Astrocyte (in vitro differentiated cells and primary cell): ENCODE measurements at regions not wholly inside any gene's neighbourhood (a gene's known extent, or its start where the extent isn't known, plus 50 kb on each side); places are given as distances from the start of the nearest gene placed in this dataset.

Experiments used
- DNase-seq: peaks from one replicate; pipeline ENCODE4 v3.0.0-alpha.2; 2010; ENCODE audit warnings: low read depth
- FAIRE-seq: peaks from 2 replicates; lab custom pipeline; 2011; peaks lifted over from hg19 to GRCh38; lab: Jason Lieb, UNC
- H2AFZ ChIP-seq: 2 replicates; pipeline ENCODE4 v1.6.0; 2012; ENCODE audit warnings: low read depth, low read length, inconsistent platforms
- H3K27ac ChIP-seq: 2 replicates; pipeline ENCODE4 v1.5.1; 2011; ENCODE audit warnings: low read depth, low read length, inconsistent platforms
- H3K27me3 ChIP-seq: 2 replicates; pipeline ENCODE4 v1.6.0; 2011; ENCODE audit warnings: low read length, inconsistent platforms; ENCODE audit not compliant: insufficient read depth
- H3K36me3 ChIP-seq: 2 replicates; pipeline ENCODE4 v1.5.1; 2011; ENCODE audit warnings: low read length, inconsistent platforms; ENCODE audit not compliant: insufficient read depth
- H3K4me1 ChIP-seq: 2 replicates; pipeline ENCODE4 v1.5.1; 2011; ENCODE audit warnings: low read length, inconsistent platforms; ENCODE audit not compliant: insufficient read depth
- H3K4me2 ChIP-seq: 2 replicates; pipeline ENCODE4 v1.6.0; 2012; ENCODE audit warnings: low read length, inconsistent platforms
- H3K4me3 ChIP-seq: 2 replicates; pipeline ENCODE4 v1.5.1; 2011; ENCODE audit warnings: low read depth, mild to moderate bottlenecking, low read length, inconsistent platforms; ENCODE audit not compliant: insufficient read depth
- H3K79me2 ChIP-seq: 2 replicates; pipeline ENCODE4 v1.6.0; 2012; ENCODE audit warnings: mild to moderate bottlenecking, low read length, inconsistent platforms; ENCODE audit not compliant: insufficient read depth
- H3K9ac ChIP-seq: 2 replicates; pipeline ENCODE4 v1.6.0; 2012; ENCODE audit warnings: mild to moderate bottlenecking, low read length, inconsistent platforms
- H3K9me3 ChIP-seq: 2 replicates; pipeline ENCODE4 v1.5.1; 2012; ENCODE audit warnings: low read depth, mild to moderate bottlenecking, low read length, inconsistent platforms; ENCODE audit not compliant: insufficient read depth
- H4K20me1 ChIP-seq: 2 replicates; pipeline ENCODE4 v1.6.0; 2012; ENCODE audit warnings: low read length, inconsistent platforms; ENCODE audit not compliant: insufficient read depth
- H3K27ac Mint-ChIP-seq: one replicate; pipeline ENCODE4 v1.8.0; 2021; ENCODE audit warnings: mild to moderate bottlenecking, mixed read lengths; ENCODE audit not compliant: unreplicated experiment
- H3K27me3 Mint-ChIP-seq: one replicate; pipeline ENCODE4 v1.8.0; 2021; ENCODE audit warnings: low read depth, mixed read lengths; ENCODE audit not compliant: unreplicated experiment
- H3K36me3 Mint-ChIP-seq: one replicate; pipeline ENCODE4 v1.8.0; 2021; ENCODE audit warnings: low read depth, mixed read lengths; ENCODE audit not compliant: unreplicated experiment
- H3K4me1 Mint-ChIP-seq: one replicate; pipeline ENCODE4 v1.8.0; 2021; ENCODE audit warnings: low read depth, mixed read lengths; ENCODE audit not compliant: unreplicated experiment
- H3K4me3 Mint-ChIP-seq: one replicate; pipeline ENCODE4 v1.8.0; 2021; ENCODE audit warnings: mild to moderate bottlenecking, moderate library complexity, mixed read lengths; ENCODE audit not compliant: unreplicated experiment
- H3K9me3 Mint-ChIP-seq: one replicate; pipeline ENCODE4 v1.8.0; 2021; ENCODE audit warnings: mild to moderate bottlenecking, mixed read lengths; ENCODE audit not compliant: unreplicated experiment
- CTCF ChIP-seq: IDR thresholded peaks from 2 replicates; pipeline ENCODE4 v1.5.1; 2011; ENCODE audit warnings: low read depth, mild to moderate bottlenecking, inconsistent platforms, low read length, moderate library complexity; ENCODE audit not compliant: insufficient read depth
- EZH2 ChIP-seq: IDR thresholded peaks from 2 replicates; pipeline ENCODE4 v1.6.1; 2012; ENCODE audit warnings: mild to moderate bottlenecking, low read length, inconsistent platforms; ENCODE audit not compliant: insufficient read depth

- no peak for TF ChIP-seq EZH2
- no peak for TF ChIP-seq CTCF
- Histone ChIP-seq H2AFZ (no peak overlapping the region), H3K9me3 (no peaks in the 10 kb centered on the region), H3K4me1 (no peaks in the 10 kb centered on the region), H3K27ac (no peak overlapping the region), H3K4me3 (no peak overlapping the region), H3K4me2 (no peak overlapping the region), H3K9ac (no peak overlapping the region), H3K36me3 (no peaks in the 10 kb centered on the region), H3K79me2 (no peaks in the 10 kb centered on the region), H4K20me1 (no peaks in the 10 kb centered on the region), H3K27me3 (peaks cover 3% of the 10 kb centered on the region)
- Mint-ChIP-seq H3K36me3 (peaks cover 2% of the 10 kb centered on the region), H3K4me1 (no peaks in the 10 kb centered on the region), H3K9me3 (peaks cover 3% of the 10 kb centered on the region), H3K27ac (no peak overlapping the region), H3K27me3 (no peaks in the 10 kb centered on the region), H3K4me3 (no peak overlapping the region)
- FAIRE-seq, result no peak
- no peak for DNase-seq
Measured at GRCh38 chr5:114204923-114205322, 156.9 kb upstream of the KCNN2 start.

- H3K4me3 ChIP-seq, result no peak overlapping the region
- Mint-ChIP-seq H3K36me3 (no peaks in the 10 kb centered on the region), H3K4me3 (no peak overlapping the region), H3K4me1 (no peaks in the 10 kb centered on the region), H3K27ac (no peak overlapping the region), H3K27me3 (no peaks in the 10 kb centered on the region), H3K9me3 (no peaks in the 10 kb centered on the region)
- H3K36me3 ChIP-seq, result no peaks in the 10 kb centered on the region
- H3K9ac ChIP-seq, result no peak overlapping the region
- H4K20me1 ChIP-seq, result no peaks in the 10 kb centered on the region
- H3K9me3 ChIP-seq, result no peaks in the 10 kb centered on the region
- H3K27me3 ChIP-seq, result peaks cover 3% of the 10 kb centered on the region
- H3K79me2 ChIP-seq, result no peaks in the 10 kb centered on the region
- no peak overlapping the region for H2AFZ ChIP-seq
- no peaks in the 10 kb centered on the region for H3K4me1 ChIP-seq
- DNase-seq (no peak), FAIRE-seq (no peak)
- no peak overlapping the region for H3K4me2 ChIP-seq
- TF ChIP-seq CTCF (no peak), EZH2 (no peak)
- H3K27ac ChIP-seq, result no peak overlapping the region
Measured at GRCh38 chr5:114206640-114207039, 155.2 kb upstream of the KCNN2 start.

- H3K4me1 Mint-ChIP-seq, result no peaks in the 10 kb centered on the region
- TF ChIP-seq CTCF, result no peak
- TF ChIP-seq EZH2, result no peak
- H3K27ac ChIP-seq, result no peak overlapping the region
- H4K20me1 ChIP-seq, result no peaks in the 10 kb centered on the region
- no peaks in the 10 kb centered on the region for H3K36me3 ChIP-seq
- H3K27ac Mint-ChIP-seq, result no peak overlapping the region
- H3K27me3 Mint-ChIP-seq, result no peaks in the 10 kb centered on the region
- H3K27me3 ChIP-seq, result peaks cover 3% of the 10 kb centered on the region
- FAIRE-seq, result no peak
- no peak overlapping the region for H2AFZ ChIP-seq
- no peaks in the 10 kb centered on the region for H3K79me2 ChIP-seq
- no peaks in the 10 kb centered on the region for H3K9me3 Mint-ChIP-seq
- H3K36me3 Mint-ChIP-seq, result no peaks in the 10 kb centered on the region
- H3K4me1 ChIP-seq, result no peaks in the 10 kb centered on the region
- DNase-seq, result no peak
- H3K9me3 ChIP-seq, result no peaks in the 10 kb centered on the region
- no peak overlapping the region for H3K4me3 ChIP-seq
- H3K9ac ChIP-seq, result no peak overlapping the region
- H3K4me2 ChIP-seq, result no peak overlapping the region
- H3K4me3 Mint-ChIP-seq, result no peak overlapping the region
Measured at GRCh38 chr5:114207615-114208014, 154.3 kb upstream of the KCNN2 start.
